MG63 (cell line): ENCODE measurements at regions not wholly inside any gene's neighbourhood (a gene's known extent, or its start where the extent isn't known, plus 50 kb on each side); places are given as distances from the start of the nearest gene placed in this dataset.
"Not testable (repeated sequence)": the region's sequence is repeated elsewhere in the genome, so short reads cannot be mapped to it uniquely, and the experiment has no call there.

Source experiments
- DNase-seq: peaks from one replicate; pipeline ENCODE4 v3.0.0-alpha.2; 2020
- H3K27me3 ChIP-seq: fragments of 250-450 bp; sonication (Bioruptor Pico); 2 replicates; pipeline ENCODE4 v1.5.1; 2020; ENCODE audit warnings: mild to moderate bottlenecking, moderate library complexity
- H3K36me3 ChIP-seq: fragments of 250-450 bp; sonication (Bioruptor Pico); 2 replicates; pipeline ENCODE4 v1.5.1; 2020; ENCODE audit warnings: mild to moderate bottlenecking, moderate library complexity
- H3K4me3 ChIP-seq: fragments of 250-450 bp; sonication (Bioruptor Pico); 2 replicates; pipeline ENCODE4 v1.5.1; 2020; ENCODE audit warnings: mild to moderate bottlenecking, moderate library complexity
- H3K9me3 ChIP-seq: fragments of 250-450 bp; sonication (Bioruptor Pico); 2 replicates; pipeline ENCODE4 v1.5.1; 2020; ENCODE audit warnings: mild to moderate bottlenecking, moderate library complexity

- DNase-seq, H3K9me3 ChIP-seq, H3K4me3 ChIP-seq, H3K27me3 ChIP-seq, H3K36me3 ChIP-seq: not testable (repeated sequence)
Measured at GRCh38 chr1:146883190-146883589, 54.9 kb upstream of the NBPF12 start.

- not testable (repeated sequence) for H3K9me3 ChIP-seq, H3K27me3 ChIP-seq, DNase-seq, H3K36me3 ChIP-seq, H3K4me3 ChIP-seq
Measured at GRCh38 chr1:146881096-146881495, 57.0 kb upstream of the NBPF12 start.

- H3K9me3 ChIP-seq, H3K4me3 ChIP-seq, DNase-seq, H3K36me3 ChIP-seq, H3K27me3 ChIP-seq: not testable (repeated sequence)
Measured at GRCh38 chr1:146863799-146864319, 74.3 kb upstream of the NBPF12 start.

GRCh38 chr1:146853147-146853546, 85.0 kb upstream of the NBPF12 start:
- DNase-seq, H3K4me3 ChIP-seq, H3K27me3 ChIP-seq, H3K36me3 ChIP-seq, H3K9me3 ChIP-seq: not testable (repeated sequence)

- H3K4me3 ChIP-seq, H3K9me3 ChIP-seq, H3K36me3 ChIP-seq, H3K27me3 ChIP-seq: not testable (repeated sequence)
- DNase-seq, result peak; percentile 8
Measured at GRCh38 chr1:146850352-146850889, 87.7 kb upstream of the NBPF12 start.

GRCh38 chr1:146838725-146839124, 99.4 kb upstream of the NBPF12 start:
- DNase-seq, H3K36me3 ChIP-seq, H3K27me3 ChIP-seq, H3K4me3 ChIP-seq, H3K9me3 ChIP-seq: not testable (repeated sequence)

GRCh38 chr1:146826957-146827356, 111.2 kb upstream of the NBPF12 start:
- not testable (repeated sequence) for H3K4me3 ChIP-seq, H3K36me3 ChIP-seq, H3K27me3 ChIP-seq, H3K9me3 ChIP-seq, DNase-seq

- not testable (repeated sequence) for H3K9me3 ChIP-seq, H3K4me3 ChIP-seq, H3K27me3 ChIP-seq, H3K36me3 ChIP-seq, DNase-seq
Measured at GRCh38 chr1:146794236-146794635, 143.9 kb upstream of the NBPF12 start.

GRCh38 chr1:146792725-146793124, 145.4 kb upstream of the NBPF12 start:
- DNase-seq, H3K27me3 ChIP-seq, H3K36me3 ChIP-seq, H3K9me3 ChIP-seq, H3K4me3 ChIP-seq: not testable (repeated sequence)

GRCh38 chr1:146784212-146784940, 153.7 kb upstream of the NBPF12 start:
- not testable (repeated sequence) for H3K36me3 ChIP-seq, H3K9me3 ChIP-seq, DNase-seq, H3K4me3 ChIP-seq, H3K27me3 ChIP-seq

GRCh38 chr1:146781235-146781634, 156.9 kb upstream of the NBPF12 start:
- H3K27me3 ChIP-seq, H3K4me3 ChIP-seq, H3K9me3 ChIP-seq, H3K36me3 ChIP-seq, DNase-seq: not testable (repeated sequence)

- H3K27me3 ChIP-seq, DNase-seq, H3K36me3 ChIP-seq, H3K4me3 ChIP-seq, H3K9me3 ChIP-seq: not testable (repeated sequence)
Measured at GRCh38 chr1:146777826-146778602, 160.1 kb upstream of the NBPF12 start.

- DNase-seq, H3K9me3 ChIP-seq, H3K27me3 ChIP-seq, H3K4me3 ChIP-seq, H3K36me3 ChIP-seq: not testable (repeated sequence)
Measured at GRCh38 chr1:146774988-146775387, 163.1 kb upstream of the NBPF12 start.

GRCh38 chr1:146774271-146774670, 163.9 kb upstream of the NBPF12 start:
- DNase-seq, H3K4me3 ChIP-seq, H3K27me3 ChIP-seq, H3K9me3 ChIP-seq, H3K36me3 ChIP-seq: not testable (repeated sequence)

- H3K36me3 ChIP-seq, H3K9me3 ChIP-seq, H3K27me3 ChIP-seq, H3K4me3 ChIP-seq, DNase-seq: not testable (repeated sequence)
Measured at GRCh38 chr1:146771409-146771808, 166.7 kb upstream of the NBPF12 start.

GRCh38 chr1:146770998-146771397, 167.1 kb upstream of the NBPF12 start:
- not testable (repeated sequence) for H3K27me3 ChIP-seq, H3K4me3 ChIP-seq, DNase-seq, H3K9me3 ChIP-seq, H3K36me3 ChIP-seq

GRCh38 chr1:146763234-146763633, 174.9 kb upstream of the NBPF12 start:
- H3K27me3 ChIP-seq, H3K9me3 ChIP-seq, H3K36me3 ChIP-seq, H3K4me3 ChIP-seq, DNase-seq: not testable (repeated sequence)

GRCh38 chr1:146756858-146757257, 181.3 kb upstream of the NBPF12 start:
- not testable (repeated sequence) for H3K36me3 ChIP-seq, DNase-seq, H3K4me3 ChIP-seq, H3K27me3 ChIP-seq, H3K9me3 ChIP-seq
